OCI-LY3 (cell line): ENCODE measurements at regions not wholly inside any gene's neighbourhood (a gene's known extent, or its start where the extent isn't known, plus 50 kb on each side); places are given as distances from the start of the nearest gene placed in this dataset.
A peak's percentile ranks its signal among the peaks of the same experiment; 100 is the strongest.

ENCODE experiments used
- EZH2phosphoT487 ChIP-seq: fragments of 200-600 bp; shearing (Covaris generic); IDR thresholded peaks from 2 replicates; pipeline ENCODE4 v1.6.1; 2018; ENCODE audit warnings: antibody characterized with exemption, mixed run types, low read depth
- TF ChIP-seq, protein P1 (sequence below): fragments of 200-600, 300-600 bp; sonication (generic); IDR thresholded peaks from 2 replicates; pipeline ENCODE4 v1.5.1; 2014; ENCODE audit warnings: antibody characterized with exemption, low read length, low read depth

DNA sequence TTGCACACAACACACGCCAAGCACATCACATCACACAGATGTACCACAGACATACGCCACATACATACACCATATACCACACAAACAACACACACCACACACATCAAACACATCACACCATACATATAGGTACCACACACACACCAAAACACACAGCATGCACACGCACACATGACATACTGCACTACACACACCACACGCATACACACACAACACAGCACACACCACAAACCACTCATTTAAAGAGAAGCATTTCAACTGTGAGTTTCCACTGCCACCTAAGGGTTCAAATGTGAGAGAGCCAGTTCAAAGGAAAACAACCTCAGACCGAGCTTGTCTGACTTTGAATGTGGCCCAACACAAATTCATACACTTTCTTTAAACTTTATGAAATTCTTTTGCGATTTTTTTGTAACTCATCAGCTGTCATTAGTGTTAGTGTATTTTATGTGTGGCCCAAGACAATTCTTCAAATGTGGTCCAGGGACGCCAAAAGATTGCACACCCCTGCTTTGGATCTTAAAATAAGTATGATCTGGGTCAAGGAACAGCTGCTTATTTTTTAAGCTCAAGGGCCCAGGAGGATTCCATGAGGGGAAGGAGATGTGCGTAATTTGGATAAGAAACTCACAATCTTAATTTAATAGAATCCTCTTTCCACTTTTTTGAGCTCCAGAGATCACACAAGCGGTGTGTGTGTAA is 494.6 kb downstream of the GADD45G start:
- TF ChIP-seq, protein P1, sequence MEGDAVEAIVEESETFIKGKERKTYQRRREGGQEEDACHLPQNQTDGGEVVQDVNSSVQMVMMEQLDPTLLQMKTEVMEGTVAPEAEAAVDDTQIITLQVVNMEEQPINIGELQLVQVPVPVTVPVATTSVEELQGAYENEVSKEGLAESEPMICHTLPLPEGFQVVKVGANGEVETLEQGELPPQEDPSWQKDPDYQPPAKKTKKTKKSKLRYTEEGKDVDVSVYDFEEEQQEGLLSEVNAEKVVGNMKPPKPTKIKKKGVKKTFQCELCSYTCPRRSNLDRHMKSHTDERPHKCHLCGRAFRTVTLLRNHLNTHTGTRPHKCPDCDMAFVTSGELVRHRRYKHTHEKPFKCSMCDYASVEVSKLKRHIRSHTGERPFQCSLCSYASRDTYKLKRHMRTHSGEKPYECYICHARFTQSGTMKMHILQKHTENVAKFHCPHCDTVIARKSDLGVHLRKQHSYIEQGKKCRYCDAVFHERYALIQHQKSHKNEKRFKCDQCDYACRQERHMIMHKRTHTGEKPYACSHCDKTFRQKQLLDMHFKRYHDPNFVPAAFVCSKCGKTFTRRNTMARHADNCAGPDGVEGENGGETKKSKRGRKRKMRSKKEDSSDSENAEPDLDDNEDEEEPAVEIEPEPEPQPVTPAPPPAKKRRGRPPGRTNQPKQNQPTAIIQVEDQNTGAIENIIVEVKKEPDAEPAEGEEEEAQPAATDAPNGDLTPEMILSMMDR = peak; percentile 88
- no peak for TF ChIP-seq EZH2phosphoT487
